ENCODE measurements at regions not wholly inside any gene's neighbourhood (a gene's known extent, or its start where the extent isn't known, plus 50 kb on each side); places are given as distances from the start of the nearest gene placed in this dataset.

GRCh38 chr2:228738671-228739380 lies 532.3 kb downstream of the PID1 start:
- Histone ChIP-seq H3K36me3 (no peaks in the 10 kb centered on the region), H3K9me3 (no peaks in the 10 kb centered on the region), H3K4me3 (no peak overlapping the region), H3K27me3 (no peaks in the 10 kb centered on the region), H3K27ac (no peak overlapping the region), H3K4me1 (no peaks in the 10 kb centered on the region)
- no peak for DNase-seq (ENCODE audit: extremely low spot score in 2 of 2)
- intact Hi-C loops (cut with DNase I), result no loop called here
- no peak for TF ChIP-seq POLR2AphosphoS5 (IDR thresholded peaks at IDR 0.05; ENCODE audit: insufficient read depth in 1 of 2, low read depth in 1 of 2)
- no peak for TF ChIP-seq POLR2A (IDR thresholded peaks at IDR 0.05)
- TF ChIP-seq CTCF (IDR thresholded peaks at IDR 0.05), result no peak

- TF ChIP-seq POLR2AphosphoS5 (IDR thresholded peaks at IDR 0.05; ENCODE audit: insufficient read depth in 1 of 2, low read depth in 1 of 2) (no peak), CTCF (IDR thresholded peaks at IDR 0.05) (no peak), POLR2A (IDR thresholded peaks at IDR 0.05) (no peak)
- Histone ChIP-seq H3K27ac (no peak overlapping the region), H3K9me3 (no peaks in the 10 kb centered on the region), H3K27me3 (no peaks in the 10 kb centered on the region), H3K36me3 (no peaks in the 10 kb centered on the region), H3K4me1 (no peaks in the 10 kb centered on the region), H3K4me3 (no peak overlapping the region)
- intact Hi-C loops (cut with DNase I), result no loop called here
- DNase-seq (ENCODE audit: extremely low spot score in 2 of 2), result no peak
Observed at GRCh38 chr2:228735697-228736096, 535.4 kb downstream of the PID1 start.

GRCh38 chr2:228731517-228731916 lies 539.6 kb downstream of the PID1 start:
- TF ChIP-seq POLR2A (IDR thresholded peaks at IDR 0.05) (no peak), CTCF (IDR thresholded peaks at IDR 0.05) (no peak), POLR2AphosphoS5 (IDR thresholded peaks at IDR 0.05; ENCODE audit: insufficient read depth in 1 of 2, low read depth in 1 of 2) (no peak)
- intact Hi-C loops (cut with DNase I), result no loop called here

GRCh38 chr2:228728961-228729360 lies 542.1 kb downstream of the PID1 start:
- Histone ChIP-seq H3K27me3 (no peaks in the 10 kb centered on the region), H3K27ac (no peak overlapping the region), H3K36me3 (no peaks in the 10 kb centered on the region), H3K4me1 (no peaks in the 10 kb centered on the region), H3K9me3 (no peaks in the 10 kb centered on the region), H3K4me3 (no peak overlapping the region)
- intact Hi-C loops (cut with DNase I), result no loop called here
- TF ChIP-seq POLR2A (IDR thresholded peaks at IDR 0.05), result no peak
- no peak for TF ChIP-seq CTCF (IDR thresholded peaks at IDR 0.05)
- no peak for TF ChIP-seq POLR2AphosphoS5 (IDR thresholded peaks at IDR 0.05; ENCODE audit: insufficient read depth in 1 of 2, low read depth in 1 of 2)
- DNase-seq (ENCODE audit: extremely low spot score in 2 of 2), result no peak

More at GRCh38 chr2:228731517-228731916, 539.6 kb downstream of the PID1 start:
- no peak for DNase-seq (ENCODE audit: extremely low spot score in 2 of 2)
- no peaks in the 10 kb centered on the region for H3K27me3 ChIP-seq
- H3K4me3 ChIP-seq, result no peak overlapping the region
- H3K36me3 ChIP-seq, result no peaks in the 10 kb centered on the region
- no peaks in the 10 kb centered on the region for H3K9me3 ChIP-seq
- no peak overlapping the region for H3K27ac ChIP-seq
- H3K4me1 ChIP-seq, result no peaks in the 10 kb centered on the region

- Histone ChIP-seq H3K9me3 (no peaks in the 10 kb centered on the region), H3K36me3 (no peaks in the 10 kb centered on the region), H3K27ac (no peak overlapping the region), H3K27me3 (no peaks in the 10 kb centered on the region), H3K4me1 (no peaks in the 10 kb centered on the region), H3K4me3 (no peak overlapping the region)
- intact Hi-C loops (cut with DNase I), result no loop called here
- DNase-seq (ENCODE audit: extremely low spot score in 2 of 2), result no peak
- no peak for TF ChIP-seq POLR2A (IDR thresholded peaks at IDR 0.05)
- TF ChIP-seq POLR2AphosphoS5 (IDR thresholded peaks at IDR 0.05; ENCODE audit: insufficient read depth in 1 of 2, low read depth in 1 of 2), result no peak
Observed at GRCh38 chr2:228725031-228725430, 543.5 kb upstream of the SPHKAP start.

Measured in vagina (tissue), 2 donors.